Choroid plexus epithelial cell (primary cell): ENCODE measurements at regions not wholly inside any gene's neighbourhood (a gene's known extent, or its start where the extent isn't known, plus 50 kb on each side); places are given as distances from the start of the nearest gene placed in this dataset.
"Not testable (repeated sequence)": the region's sequence is repeated elsewhere in the genome, so short reads cannot be mapped to it uniquely, and the experiment has no call there.

Experiments
- DNase-seq: peaks from one replicate; pipeline ENCODE4 v3.0.0-alpha.2; 2010; ENCODE audit warnings: low read depth
- H3K4me3 ChIP-seq: 2 replicates; pipeline ENCODE4 v1.5.1; 2011; ENCODE audit warnings: low read depth, mild to moderate bottlenecking, control low read depth, low read length, moderate library complexity
- CTCF ChIP-seq: conservative IDR thresholded peaks from 2 replicates; pipeline ENCODE4 v1.5.1; 2011; ENCODE audit warnings: low read depth, mild to moderate bottlenecking, control low read depth, inconsistent platforms, low read length, moderate library complexity

- peak; percentile 11 for DNase-seq
- TF ChIP-seq CTCF, result no peak
- no peak overlapping the region for H3K4me3 ChIP-seq
These were observed 216.3 kb downstream of the HHIP start for GRCh38 chr4:144862210-144862609.

- DNase-seq, H3K4me3 ChIP-seq: not testable (repeated sequence)
These were observed 218.9 kb downstream of the HHIP start for GRCh38 chr4:144864891-144865290.

- no peak overlapping the region for H3K4me3 ChIP-seq
- no peak for TF ChIP-seq CTCF
- DNase-seq, result no peak
These were observed 222.4 kb downstream of the HHIP start for GRCh38 chr4:144868309-144868708.

- TF ChIP-seq CTCF, result no peak
- DNase-seq, result peak; percentile 31
- H3K4me3 ChIP-seq, result no peak overlapping the region
These were observed 225.3 kb downstream of the ANAPC10 start for GRCh38 chr4:144872508-144873225.

- no peak for TF ChIP-seq CTCF
- H3K4me3 ChIP-seq, result no peak overlapping the region
- DNase-seq, result no peak
These were observed 224.6 kb downstream of the ANAPC10 start for GRCh38 chr4:144873226-144873990.

- TF ChIP-seq CTCF, result peak; percentile 9
- DNase-seq, result peak; percentile 88
- no peak overlapping the region for H3K4me3 ChIP-seq
These were observed 203.4 kb downstream of the ANAPC10 start for GRCh38 chr4:144894573-144894972.

GRCh38 chr4:144899393-144899792 lies 198.6 kb downstream of the ANAPC10 start:
- DNase-seq, result no peak
- TF ChIP-seq CTCF, result no peak
- no peak overlapping the region for H3K4me3 ChIP-seq
